ENCODE measurements at regions not wholly inside any gene's neighbourhood (a gene's known extent, or its start where the extent isn't known, plus 50 kb on each side); places are given as distances from the start of the nearest gene placed in this dataset.

- H4K20me1 ChIP-seq (ENCODE audit: insufficient read depth, low read length): no peaks in the 10 kb centered on the region
- peaks cover 0 to 4% of the 10 kb centered on the region in 2 donors for H3K9me3 ChIP-seq (replicated peaks in 1 of 2; ENCODE audit: control insufficient read depth in 1 of 2, insufficient read depth in 1 of 2, low read length in 2 of 2)
- H3K9ac ChIP-seq (ENCODE audit: insufficient read depth, low read length, poor library complexity, severe bottlenecking): no peak overlapping the region
- no peak overlapping the region for H2AFZ ChIP-seq (ENCODE audit: insufficient read depth, low read depth, low read length, poor library complexity, severe bottlenecking)
- no peaks in the 10 kb centered on the region for H3K36me3 Mint-ChIP-seq
- H3K4me1 Mint-ChIP-seq: no peaks in the 10 kb centered on the region
- no peaks in the 10 kb centered on the region for H3K79me2 ChIP-seq (ENCODE audit: insufficient read depth, low read length)
- H3K27me3 ChIP-seq (ENCODE audit: control insufficient read depth in 2 of 2, insufficient read depth in 2 of 2, low read length in 2 of 2): no peaks in the 10 kb centered on the region
- intact Hi-C loops (cut with micrococcal nuclease): no loop called here
- no peaks in the 10 kb centered on the region for H3K36me3 ChIP-seq (replicated peaks in 1 of 2; ENCODE audit: control insufficient read depth in 1 of 2, insufficient read depth in 2 of 2, low read length in 2 of 2)
- peaks cover 0 to 8% (median 4%) of the 10 kb centered on the region in 7 donors for H3K9me3 Mint-ChIP-seq
- no peak overlapping the region for H3K27ac ChIP-seq (ENCODE audit: low read depth in 1 of 2, low read length in 2 of 2)
- H3K4me1 ChIP-seq (ENCODE audit: control insufficient read depth in 1 of 2, insufficient read depth in 2 of 2, low read length in 2 of 2): no peaks in the 10 kb centered on the region
- no peak overlapping the region for H3K4me2 ChIP-seq (replicated peaks; ENCODE audit: extremely low read depth, low read length, poor library complexity, severe bottlenecking)
- peak overlapping the region in 1 of 7 donors; percentile 7 for H3K27ac Mint-ChIP-seq
- H3K4me3 Mint-ChIP-seq: no peak overlapping the region
- TF ChIP-seq CTCF (IDR thresholded peaks at IDR 0.05): no peak
- DNase-seq: no peak
- H3K27me3 Mint-ChIP-seq (ENCODE audit: low read depth in 3 of 3): no peaks in the 10 kb centered on the region
- WGBS (ENCODE audit: insufficient coverage): 10% methylated on average over 5 of the region's 5 CpGs
- no peak overlapping the region for H3K4me3 ChIP-seq (replicated peaks in 1 of 3; ENCODE audit: low read depth in 2 of 3, low read length in 3 of 3)
Observed at GRCh38 chr1:4986306-4986705, 331.9 kb downstream of the AJAP1 start.

GRCh38 chr1:4984841-4985240, 330.4 kb downstream of the AJAP1 start:
- H3K36me3 Mint-ChIP-seq: no peaks in the 10 kb centered on the region
- no peaks in the 10 kb centered on the region for H3K79me2 ChIP-seq (ENCODE audit: insufficient read depth, low read length)
- H3K4me1 Mint-ChIP-seq: no peaks in the 10 kb centered on the region
- no peak for DNase-seq
- TF ChIP-seq CTCF (IDR thresholded peaks at IDR 0.05): no peak
- no peaks in the 10 kb centered on the region for H3K27me3 ChIP-seq (ENCODE audit: control insufficient read depth in 2 of 2, insufficient read depth in 2 of 2, low read length in 2 of 2)
- H3K4me3 ChIP-seq (replicated peaks in 1 of 3; ENCODE audit: low read depth in 2 of 3, low read length in 3 of 3): no peak overlapping the region
- peaks cover 0 to 2% (median 0%) of the 10 kb centered on the region in 3 donors for H3K27me3 Mint-ChIP-seq (ENCODE audit: low read depth in 3 of 3)
- no peak overlapping the region for H3K27ac Mint-ChIP-seq
- H4K20me1 ChIP-seq (ENCODE audit: insufficient read depth, low read length): no peaks in the 10 kb centered on the region
- H3K36me3 ChIP-seq (replicated peaks in 1 of 2; ENCODE audit: control insufficient read depth in 1 of 2, insufficient read depth in 2 of 2, low read length in 2 of 2): no peaks in the 10 kb centered on the region
- intact Hi-C loops (cut with micrococcal nuclease): no loop called here
- 89% methylated on average over 14 of the region's 18 CpGs for WGBS (ENCODE audit: insufficient coverage)
- no peak overlapping the region for H3K4me2 ChIP-seq (replicated peaks; ENCODE audit: extremely low read depth, low read length, poor library complexity, severe bottlenecking)
- peaks cover 0 to 4% of the 10 kb centered on the region in 2 donors for H3K9me3 ChIP-seq (replicated peaks in 1 of 2; ENCODE audit: control insufficient read depth in 1 of 2, insufficient read depth in 1 of 2, low read length in 2 of 2)
- H3K4me1 ChIP-seq (ENCODE audit: control insufficient read depth in 1 of 2, insufficient read depth in 2 of 2, low read length in 2 of 2): no peaks in the 10 kb centered on the region
- H3K9ac ChIP-seq (ENCODE audit: insufficient read depth, low read length, poor library complexity, severe bottlenecking): no peak overlapping the region
- H3K27ac ChIP-seq (ENCODE audit: low read depth in 1 of 2, low read length in 2 of 2): no peak overlapping the region
- H2AFZ ChIP-seq (ENCODE audit: insufficient read depth, low read depth, low read length, poor library complexity, severe bottlenecking): no peak overlapping the region
- H3K9me3 Mint-ChIP-seq: peaks cover 0 to 8% (median 4%) of the 10 kb centered on the region in 7 donors
- no peak overlapping the region for H3K4me3 Mint-ChIP-seq
